GM12878 (cell line): ENCODE measurements at regions not wholly inside any gene's neighbourhood (a gene's known extent, or its start where the extent isn't known, plus 50 kb on each side); places are given as distances from the start of the nearest gene placed in this dataset.

Experiments
- ATAC-seq: fragments of 200-7000 bp; cut with Tn5 transposase; 3 replicates; pipeline ENCODE4 v1.9.1; 2020; ENCODE audit warnings: mild to moderate bottlenecking, moderate library complexity
- BruUV-seq: library from RNA; stranded (reverse); fragments of 400-500 nt; replicated peaks from 2 replicates; lab custom pipeline; 2021; lab: Mats Ljungman, UMichigan
- CTCF ChIA-PET: fragments of 300-600 bp; sonication (Branson Sonifier 250); formaldehyde crosslinking; extraction: SDS; loops from one replicate; lab custom pipeline; 2021; ENCODE audit warnings: inconsistent platforms; lab: Yijun Ruan, JAX
- POLR2A ChIA-PET: fragments of 350-600 bp; formaldehyde crosslinking; extraction: SDS; loops from one replicate; lab custom pipeline; 2021; ENCODE audit warnings: inconsistent platforms; lab: Charles Lee
- RAD21 ChIA-PET: fragments of 300-600 bp; sonication (Branson Sonifier 250); formaldehyde crosslinking; loops from one replicate; lab custom pipeline; 2023; ENCODE audit warnings: antibody characterized with exemption; ENCODE audit not compliant: unreplicated experiment; lab: Charles Lee
- SMC1A ChIA-PET: fragments of 300-600 bp; sonication (Branson Sonifier 250); formaldehyde crosslinking; loops from one replicate; lab custom pipeline; 2023; ENCODE audit not compliant: unreplicated experiment, uncharacterized antibody; lab: Charles Lee
- DNase-seq: peaks from one replicate; pipeline ENCODE4 v3.0.0-alpha.2; 2011; ENCODE audit warnings: low read depth, low spot score
- FAIRE-seq: peaks from 3 replicates; lab custom pipeline; 2011; peaks lifted over from hg19 to GRCh38; lab: Jason Lieb, UNC
- H2AFZ ChIP-seq: 2 replicates; pipeline ENCODE4 v1.6.0; 2011; ENCODE audit warnings: low read depth, low read length, control low read depth; ENCODE audit not compliant: control insufficient read depth
- H3K27ac ChIP-seq: 2 replicates; pipeline ENCODE4 v1.5.1; 2011; ENCODE audit warnings: control low read depth; ENCODE audit not compliant: control insufficient read depth, insufficient read depth
- H3K27me3 ChIP-seq, 2 experiments: replicated peaks in 1 of 2; 2 replicates each; pipeline versions ENCODE4 v1.6.0 to v1.6.1; 2011; ENCODE audit warnings: low read length in 1 of 2; ENCODE audit not compliant: control insufficient read depth in 2 of 2, insufficient read depth in 2 of 2
- H3K36me3 ChIP-seq, 2 experiments: 2 replicates each; pipeline ENCODE4 v1.5.1; 2011; ENCODE audit warnings: low read length in 1 of 2; ENCODE audit not compliant: control insufficient read depth in 2 of 2, insufficient read depth in 2 of 2
- H3K4me1 ChIP-seq: 2 replicates; pipeline ENCODE4 v1.6.1; 2011; ENCODE audit warnings: mild to moderate bottlenecking, low read length, moderate library complexity, mixed read lengths; ENCODE audit not compliant: control insufficient read depth, insufficient read depth
- H3K4me2 ChIP-seq: 2 replicates; pipeline ENCODE4 v1.6.0; 2011; ENCODE audit warnings: control low read depth; ENCODE audit not compliant: control insufficient read depth, insufficient read depth
- H3K4me3 ChIP-seq: fragments of 200-600 bp; sonication (generic); 2 replicates; pipeline ENCODE4 v1.5.1; 2016
- H3K79me2 ChIP-seq: 2 replicates; pipeline ENCODE4 v1.6.0; 2011; ENCODE audit warnings: low read length; ENCODE audit not compliant: control insufficient read depth, insufficient read depth
- H3K9ac ChIP-seq: 2 replicates; pipeline ENCODE4 v1.8.0; 2011; ENCODE audit warnings: low read length, control low read depth, mixed read lengths; ENCODE audit not compliant: control insufficient read depth, insufficient read depth
- H3K9me3 ChIP-seq: replicated peaks from 3 replicates; pipeline ENCODE4 v1.5.1; 2011; ENCODE audit warnings: mild to moderate bottlenecking, low read length; ENCODE audit not compliant: control insufficient read depth, insufficient read depth
- H4K20me1 ChIP-seq: 2 replicates; pipeline ENCODE4 v1.6.0; 2011; ENCODE audit not compliant: control insufficient read depth, insufficient read depth
- ATF7 ChIP-seq: fragments of 450-650 bp; IDR thresholded peaks from 2 replicates; pipeline ENCODE4 v1.6.1; 2016; ENCODE audit warnings: low read depth, mild to moderate bottlenecking
- BCL11A ChIP-seq: IDR thresholded peaks from 2 replicates; pipeline ENCODE4 v1.6.1; 2011; ENCODE audit warnings: low read depth, low read length
- CHD2 ChIP-seq: IDR thresholded peaks from 2 replicates; pipeline ENCODE4 v1.6.1; 2011; ENCODE audit warnings: low read depth, low read length, improper control_type of control experiment, borderline replicate concordance
- CREM ChIP-seq: IDR thresholded peaks from 2 replicates; pipeline ENCODE4 v1.6.1; 2014; ENCODE audit warnings: antibody characterized with exemption, low read depth
- CUX1 ChIP-seq: IDR thresholded peaks from 2 replicates; pipeline ENCODE4 v1.6.1; 2012; ENCODE audit warnings: improper control_type of control experiment, low read depth, low read length; ENCODE audit not compliant: insufficient replicate concordance
- HSF1 ChIP-seq: fragments of 150-350 bp; IDR thresholded peaks from 2 replicates; pipeline ENCODE4 v1.6.1; 2014; ENCODE audit warnings: mild to moderate bottlenecking, low read depth, low read length
- KAT2A ChIP-seq: conservative IDR thresholded peaks from 2 replicates; pipeline ENCODE4 v1.6.1; 2011; ENCODE audit warnings: low read depth, low read length; ENCODE audit not compliant: control insufficient read depth
- MTA2 ChIP-seq: fragments of 450-650 bp; IDR thresholded peaks from 2 replicates; pipeline ENCODE4 v1.6.1; 2016; ENCODE audit warnings: low read depth, mild to moderate bottlenecking, moderate library complexity
- MTA3 ChIP-seq: IDR thresholded peaks from 2 replicates; pipeline ENCODE4 v1.6.1; 2012; ENCODE audit warnings: low read length, inconsistent platforms, borderline replicate concordance
- MYC ChIP-seq: IDR thresholded peaks from 2 replicates; pipeline ENCODE4 v1.6.1; 2011; ENCODE audit warnings: mild to moderate bottlenecking, low read length, moderate library complexity, inconsistent platforms; ENCODE audit not compliant: insufficient read depth, insufficient replicate concordance, insufficient read length, severe bottlenecking
- RAD21 ChIP-seq: IDR thresholded peaks from 2 replicates; pipeline ENCODE4 v1.6.1; 2011; ENCODE audit warnings: mild to moderate bottlenecking, low read depth, low read length, moderate library complexity; ENCODE audit not compliant: insufficient read depth
- SUPT20H ChIP-seq: IDR thresholded peaks from 2 replicates; pipeline ENCODE4 v1.6.1; 2011; ENCODE audit warnings: low read depth, mild to moderate bottlenecking, low read length, moderate library complexity, borderline replicate concordance; ENCODE audit not compliant: control insufficient read depth
- USF1 ChIP-seq: IDR thresholded peaks from 2 replicates; pipeline ENCODE4 v1.6.1; 2011; ENCODE audit warnings: borderline replicate concordance, low read depth, mild to moderate bottlenecking, moderate library complexity, mixed read lengths, low read length; ENCODE audit not compliant: insufficient read depth; ENCODE audit errors: extremely low read length
- ZSCAN29 ChIP-seq: fragments of 450-650 bp; IDR thresholded peaks from 2 replicates; pipeline ENCODE4 v1.6.1; 2017; ENCODE audit warnings: mild to moderate bottlenecking, moderate library complexity
- WGBS: methylation state at CpG from one replicate; pipeline ENCODE4 v1.1.6; 2016; ENCODE audit warnings: low lambda C conversion rate; ENCODE audit not compliant: insufficient replicate concordance, insufficient coverage; ENCODE audit errors: missing lambda C conversion rate; 5-methylcytosine and 5-hydroxymethylcytosine counted together
- in situ Hi-C: fragments of 300-500 bp; cut with MboI; formaldehyde crosslinking; loops from 9 replicates; pipeline ENCODE4 v1.14.3; 2018; ENCODE audit warnings: mixed read lengths
- intact Hi-C: fragments of 100-400 bp; cut with micrococcal nuclease; formaldehyde crosslinking; loops from one replicate; pipeline ENCODE4 v1.14.2; 2022; ENCODE audit not compliant: unreplicated experiment

GRCh38 chr10:128275388-128276177 is 149.4 kb upstream of the MKI67 start (continued):
- no peak for TF ChIP-seq KAT2A
- TF ChIP-seq SUPT20H, result no peak
- no peak for TF ChIP-seq HSF1

- no peak overlapping the region for H3K9ac ChIP-seq
- RAD21 ChIA-PET, result no interaction called here
- TF ChIP-seq ZSCAN29 (no peak), ATF7 (no peak), MYC (no peak), RAD21 (no peak), CUX1 (no peak), CREM (no peak), MTA3 (no peak), MTA2 (no peak), USF1 (no peak), CHD2 (no peak), BCL11A (no peak)
Observed at GRCh38 chr10:128277267-128277840, 151.1 kb upstream of the MKI67 start.

More at GRCh38 chr10:128277267-128277840, 151.1 kb upstream of the MKI67 start:
- H3K27ac ChIP-seq, result no peak overlapping the region
- BruUV-seq, result no TSS peak
- no peak for DNase-seq
- no peaks in the 10 kb centered on the region for H3K79me2 ChIP-seq
- no peaks in the 10 kb centered on the region for H3K4me1 ChIP-seq
- WGBS, result 14% methylated on average over 8 of the region's 8 CpGs
- H3K36me3 ChIP-seq, result no peaks in the 10 kb centered on the region
- no peak overlapping the region for H3K4me2 ChIP-seq
- CTCF ChIA-PET, result no interaction called here
- intact Hi-C loops, result no loop called here
- FAIRE-seq, result no peak
- in situ Hi-C loops, result no loop called here
- H3K4me3 ChIP-seq, result no peak overlapping the region
- no peak overlapping the region for H2AFZ ChIP-seq
- no peaks in the 10 kb centered on the region for H4K20me1 ChIP-seq
- SMC1A ChIA-PET, result no interaction called here
- peaks cover 2 to 5% of the 10 kb centered on the region in 2 experiments; a peak in 3 of 4 replicates for H3K27me3 ChIP-seq
- no peak for ATAC-seq
- no peaks in the 10 kb centered on the region for H3K9me3 ChIP-seq
- POLR2A ChIA-PET, result no interaction called here
